ENCODE measurements at regions not wholly inside any gene's neighbourhood (a gene's known extent, or its start where the extent isn't known, plus 50 kb on each side); places are given as distances from the start of the nearest gene placed in this dataset.

DNA sequence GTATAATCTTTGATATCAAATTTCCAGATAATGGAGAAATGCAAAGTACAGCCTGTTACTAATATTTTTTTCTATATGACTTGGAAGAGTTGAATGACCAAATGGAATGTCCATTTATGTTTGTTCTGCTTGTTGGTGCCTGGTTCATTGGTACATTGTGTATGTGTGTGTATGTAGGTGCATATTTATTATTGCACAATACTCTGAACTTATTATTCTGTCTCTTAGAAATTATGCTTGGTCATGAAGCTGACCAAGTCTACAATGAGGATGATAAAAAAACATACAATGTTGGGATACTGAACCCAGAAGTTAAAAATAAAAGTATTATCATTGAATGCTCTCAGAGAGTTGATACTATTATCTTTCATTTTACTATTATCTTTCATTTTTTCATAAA lies 706.3 kb downstream of the KCTD16 start:
- BruUV-seq (replicated peaks): no TSS peak
- CTCF ChIA-PET: no interaction called here
- no peaks in the 10 kb centered on the region for H3K27me3 ChIP-seq (ENCODE audit: control insufficient read depth, insufficient read depth, low read length)
- no peak overlapping the region for H3K4me3 ChIP-seq (ENCODE audit: low read depth in 2 of 2, low read length in 2 of 2)
- POLR2A ChIA-PET: no interaction called here
- no peaks in the 10 kb centered on the region for H3K9me3 ChIP-seq (ENCODE audit: control insufficient read depth, insufficient read depth, low read depth, low read length)
- ATAC-seq: no peak
- TF ChIP-seq SIN3A (IDR thresholded peaks at IDR 0.05; ENCODE audit: borderline replicate concordance, insufficient read depth, low read depth, low read length) (no peak), POLR2AphosphoS5 (IDR thresholded peaks at IDR 0.05; ENCODE audit: low read depth, low read length) (no peak), TCF7L2 (IDR thresholded peaks at IDR 0.05; ENCODE audit: low read depth, low read length) (no peak)
- TF ChIP-seq, protein P1, sequence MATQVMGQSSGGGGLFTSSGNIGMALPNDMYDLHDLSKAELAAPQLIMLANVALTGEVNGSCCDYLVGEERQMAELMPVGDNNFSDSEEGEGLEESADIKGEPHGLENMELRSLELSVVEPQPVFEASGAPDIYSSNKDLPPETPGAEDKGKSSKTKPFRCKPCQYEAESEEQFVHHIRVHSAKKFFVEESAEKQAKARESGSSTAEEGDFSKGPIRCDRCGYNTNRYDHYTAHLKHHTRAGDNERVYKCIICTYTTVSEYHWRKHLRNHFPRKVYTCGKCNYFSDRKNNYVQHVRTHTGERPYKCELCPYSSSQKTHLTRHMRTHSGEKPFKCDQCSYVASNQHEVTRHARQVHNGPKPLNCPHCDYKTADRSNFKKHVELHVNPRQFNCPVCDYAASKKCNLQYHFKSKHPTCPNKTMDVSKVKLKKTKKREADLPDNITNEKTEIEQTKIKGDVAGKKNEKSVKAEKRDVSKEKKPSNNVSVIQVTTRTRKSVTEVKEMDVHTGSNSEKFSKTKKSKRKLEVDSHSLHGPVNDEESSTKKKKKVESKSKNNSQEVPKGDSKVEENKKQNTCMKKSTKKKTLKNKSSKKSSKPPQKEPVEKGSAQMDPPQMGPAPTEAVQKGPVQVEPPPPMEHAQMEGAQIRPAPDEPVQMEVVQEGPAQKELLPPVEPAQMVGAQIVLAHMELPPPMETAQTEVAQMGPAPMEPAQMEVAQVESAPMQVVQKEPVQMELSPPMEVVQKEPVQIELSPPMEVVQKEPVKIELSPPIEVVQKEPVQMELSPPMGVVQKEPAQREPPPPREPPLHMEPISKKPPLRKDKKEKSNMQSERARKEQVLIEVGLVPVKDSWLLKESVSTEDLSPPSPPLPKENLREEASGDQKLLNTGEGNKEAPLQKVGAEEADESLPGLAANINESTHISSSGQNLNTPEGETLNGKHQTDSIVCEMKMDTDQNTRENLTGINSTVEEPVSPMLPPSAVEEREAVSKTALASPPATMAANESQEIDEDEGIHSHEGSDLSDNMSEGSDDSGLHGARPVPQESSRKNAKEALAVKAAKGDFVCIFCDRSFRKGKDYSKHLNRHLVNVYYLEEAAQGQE (IDR thresholded peaks at IDR 0.05; ENCODE audit: insufficient read depth in 1 of 2, low read depth in 2 of 2, low read length in 1 of 2): no peak
- TF ChIP-seq, protein P2, sequence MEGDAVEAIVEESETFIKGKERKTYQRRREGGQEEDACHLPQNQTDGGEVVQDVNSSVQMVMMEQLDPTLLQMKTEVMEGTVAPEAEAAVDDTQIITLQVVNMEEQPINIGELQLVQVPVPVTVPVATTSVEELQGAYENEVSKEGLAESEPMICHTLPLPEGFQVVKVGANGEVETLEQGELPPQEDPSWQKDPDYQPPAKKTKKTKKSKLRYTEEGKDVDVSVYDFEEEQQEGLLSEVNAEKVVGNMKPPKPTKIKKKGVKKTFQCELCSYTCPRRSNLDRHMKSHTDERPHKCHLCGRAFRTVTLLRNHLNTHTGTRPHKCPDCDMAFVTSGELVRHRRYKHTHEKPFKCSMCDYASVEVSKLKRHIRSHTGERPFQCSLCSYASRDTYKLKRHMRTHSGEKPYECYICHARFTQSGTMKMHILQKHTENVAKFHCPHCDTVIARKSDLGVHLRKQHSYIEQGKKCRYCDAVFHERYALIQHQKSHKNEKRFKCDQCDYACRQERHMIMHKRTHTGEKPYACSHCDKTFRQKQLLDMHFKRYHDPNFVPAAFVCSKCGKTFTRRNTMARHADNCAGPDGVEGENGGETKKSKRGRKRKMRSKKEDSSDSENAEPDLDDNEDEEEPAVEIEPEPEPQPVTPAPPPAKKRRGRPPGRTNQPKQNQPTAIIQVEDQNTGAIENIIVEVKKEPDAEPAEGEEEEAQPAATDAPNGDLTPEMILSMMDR (IDR thresholded peaks at IDR 0.05): no peak
- H3K27ac ChIP-seq (ENCODE audit: low read length): no peak overlapping the region
- intact Hi-C loops (cut with micrococcal nuclease; ENCODE audit: unreplicated experiment) (no loop called here), in situ Hi-C loops (cut with HindIII; ENCODE audit: low pct_unique_long_range_greater_than_20kb, low sequenced_read_pairs) (no loop called here)
- DNase-seq (ENCODE audit: low read depth, low spot score): no peak
- H3K36me3 ChIP-seq (ENCODE audit: control insufficient read depth, insufficient read depth, low read length): no peaks in the 10 kb centered on the region
- H3K4me1 ChIP-seq (ENCODE audit: control insufficient read depth, insufficient read depth, low read length): no peaks in the 10 kb centered on the region

DNA sequence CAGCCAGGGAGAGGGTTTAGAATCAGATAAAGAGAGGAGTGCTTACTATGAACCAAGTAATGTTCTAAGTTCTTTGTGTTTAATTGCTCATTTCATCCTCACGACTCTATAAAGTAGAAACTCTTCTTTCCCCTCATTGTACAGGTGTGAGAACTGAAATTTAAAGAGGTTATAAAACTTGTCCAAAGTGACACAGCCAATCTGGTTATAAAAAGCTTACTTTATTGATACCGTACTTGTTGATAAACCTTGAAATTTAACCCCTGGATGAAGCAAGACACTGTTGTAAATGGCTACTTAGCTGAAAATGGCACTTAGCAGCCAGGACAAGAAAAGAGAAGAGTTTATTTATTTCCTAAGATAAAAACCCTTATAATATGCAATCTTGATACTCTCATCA lies 702.4 kb downstream of the KCTD16 start:
- H3K4me3 ChIP-seq (ENCODE audit: low read depth in 2 of 2, low read length in 2 of 2): no peak overlapping the region
- in situ Hi-C loops (cut with HindIII; ENCODE audit: low pct_unique_long_range_greater_than_20kb, low sequenced_read_pairs) (no loop called here), intact Hi-C loops (cut with micrococcal nuclease; ENCODE audit: unreplicated experiment) (no loop called here)
- ATAC-seq: no peak
- POLR2A ChIA-PET: no interaction called here
- H3K27ac ChIP-seq (ENCODE audit: low read length): no peak overlapping the region
- H3K9me3 ChIP-seq (ENCODE audit: control insufficient read depth, insufficient read depth, low read depth, low read length): no peaks in the 10 kb centered on the region
- no peaks in the 10 kb centered on the region for H3K27me3 ChIP-seq (ENCODE audit: control insufficient read depth, insufficient read depth, low read length)
- DNase-seq (ENCODE audit: low read depth, low spot score): no peak
- no peaks in the 10 kb centered on the region for H3K4me1 ChIP-seq (ENCODE audit: control insufficient read depth, insufficient read depth, low read length)
- TF ChIP-seq, protein P1 (IDR thresholded peaks at IDR 0.05; ENCODE audit: insufficient read depth in 1 of 2, low read depth in 2 of 2, low read length in 1 of 2): no peak
- TF ChIP-seq TCF7L2 (IDR thresholded peaks at IDR 0.05; ENCODE audit: low read depth, low read length): no peak
- TF ChIP-seq, protein P2 (IDR thresholded peaks at IDR 0.05): no peak
- no peak for TF ChIP-seq POLR2AphosphoS5 (IDR thresholded peaks at IDR 0.05; ENCODE audit: low read depth, low read length)
- no peak for TF ChIP-seq SIN3A (IDR thresholded peaks at IDR 0.05; ENCODE audit: borderline replicate concordance, insufficient read depth, low read depth, low read length)
- no TSS peak for BruUV-seq (replicated peaks)
- H3K36me3 ChIP-seq (ENCODE audit: control insufficient read depth, insufficient read depth, low read length): no peaks in the 10 kb centered on the region
- CTCF ChIA-PET: no interaction called here
